NCI-H345 (cell line): ENCODE measurements at regions not wholly inside any gene's neighbourhood (a gene's known extent, or its start where the extent isn't known, plus 50 kb on each side); places are given as distances from the start of the nearest gene placed in this dataset.
"Not testable (repeated sequence)": the region's sequence is repeated elsewhere in the genome, so short reads cannot be mapped to it uniquely, and the experiment has no call there.

ENCODE experiments used
- DNase-seq: peaks from one replicate; lab custom pipeline; 2025; lab: John Stamatoyannopoulos, UW

GRCh38 chr9:73095425-73095824 is 56.2 kb upstream of the ANXA1 start:
- no peak for DNase-seq

- DNase-seq = no peak
These were observed 57.8 kb upstream of the ANXA1 start for GRCh38 chr9:73093740-73094379.

GRCh38 chr9:73093016-73093739 is 58.5 kb upstream of the ANXA1 start:
- no peak for DNase-seq

- no peak for DNase-seq
These were observed 59.8 kb upstream of the ANXA1 start for GRCh38 chr9:73091909-73092308.

- DNase-seq = no peak
These were observed 61.5 kb upstream of the ANXA1 start for GRCh38 chr9:73090214-73090613.

- no peak for DNase-seq
These were observed 62.2 kb upstream of the ANXA1 start for GRCh38 chr9:73089304-73089985.

GRCh38 chr9:73087876-73088275 is 63.8 kb upstream of the ANXA1 start:
- DNase-seq = not testable (repeated sequence)

- no peak for DNase-seq
These were observed 68.1 kb upstream of the ANXA1 start for GRCh38 chr9:73083519-73083918.

- DNase-seq = no peak
These were observed 69.5 kb upstream of the ANXA1 start for GRCh38 chr9:73081979-73082657.

- no peak for DNase-seq
These were observed 71.5 kb upstream of the ANXA1 start for GRCh38 chr9:73080110-73080694.

GRCh38 chr9:73079326-73079725 is 72.3 kb upstream of the ANXA1 start:
- no peak for DNase-seq

GRCh38 chr9:73077625-73078030 is 74.0 kb upstream of the ANXA1 start:
- DNase-seq = no peak

- no peak for DNase-seq
These were observed 74.7 kb upstream of the ANXA1 start for GRCh38 chr9:73076970-73077369.

GRCh38 chr9:73074176-73074708 is 77.4 kb upstream of the ANXA1 start:
- no peak for DNase-seq

- DNase-seq = no peak
These were observed 78.1 kb upstream of the ANXA1 start for GRCh38 chr9:73073337-73074175.

GRCh38 chr9:73067074-73067473 is 84.6 kb upstream of the ANXA1 start:
- no peak for DNase-seq

GRCh38 chr9:73065439-73065838 is 86.2 kb upstream of the ANXA1 start:
- no peak for DNase-seq

GRCh38 chr9:73064315-73064714 is 87.3 kb upstream of the ANXA1 start:
- DNase-seq = no peak

GRCh38 chr9:73061146-73061545 is 90.5 kb upstream of the ANXA1 start:
- no peak for DNase-seq

- DNase-seq = no peak
These were observed 92.4 kb upstream of the ANXA1 start for GRCh38 chr9:73059247-73059646.

- no peak for DNase-seq
These were observed 95.4 kb upstream of the ANXA1 start for GRCh38 chr9:73056245-73056644.
